HCT116 (cell line): ENCODE measurements at regions not wholly inside any gene's neighbourhood (a gene's known extent, or its start where the extent isn't known, plus 50 kb on each side); places are given as distances from the start of the nearest gene placed in this dataset.

Source experiments
- ATAC-seq: fragments of 200-7000 bp; cut with Tn5 transposase; 2 replicates; pipeline ENCODE4 v1.9.1; 2020; ENCODE audit warnings: mild to moderate bottlenecking, moderate library complexity
- BruUV-seq: library from RNA; stranded (reverse); fragments of 400-500 nt; replicated peaks from 2 replicates; lab custom pipeline; 2021; lab: Mats Ljungman, UMichigan
- CTCF ChIA-PET: fragments of 300-600 bp; sonication (Branson Sonifier 250); formaldehyde crosslinking; loops from one replicate; lab custom pipeline; 2021; ENCODE audit warnings: antibody characterized with exemption; lab: Charles Lee
- POLR2A ChIA-PET: fragments of 300-600, 350-600 bp; sonication (Branson Sonifier 250); formaldehyde crosslinking; loops from one replicate; lab custom pipeline; 2021; ENCODE audit warnings: antibody characterized with exemption; lab: Charles Lee
- RAD21 ChIA-PET, 2 experiments: fragments of 300-600 bp; sonication (Branson Sonifier 250); formaldehyde crosslinking; loops; one replicate each; lab custom pipeline; 2023; ENCODE audit warnings: low total read pairs in 2 of 2; ENCODE audit not compliant: uncharacterized antibody in 2 of 2, unreplicated experiment in 2 of 2, low non-redundant PET in 1 of 2; lab: Charles Lee
- DNase-seq: peaks from one replicate; pipeline ENCODE4 v3.0.0-alpha.2; 2010; ENCODE audit warnings: low read depth, low spot score
- H2AFZ ChIP-seq: fragments of 200-600 bp; shearing (Covaris generic), sonication (generic); 2 replicates; pipeline ENCODE4 v1.6.1; 2017; ENCODE audit warnings: low read depth, mixed run types, mixed read lengths, antibody characterized with exemption, low read length; ENCODE audit not compliant: poor library complexity, severe bottlenecking
- H3K27ac ChIP-seq: 2 replicates; pipeline ENCODE4 v1.5.1; 2012; ENCODE audit warnings: low read depth, low read length
- H3K27me3 ChIP-seq: fragments of 200-600 bp; sonication (generic); 2 replicates; pipeline ENCODE4 v1.6.1; 2016; ENCODE audit warnings: mixed run types, low read length, mixed read lengths; ENCODE audit not compliant: insufficient read depth
- H3K36me3 ChIP-seq, 2 experiments: fragments of 200-500 bp in 1 of 2; fragments of 200-600 bp in 1 of 2; sonication (Bioruptor generic) in 1 of 2; sonication (generic) in 1 of 2; 2 replicates each; pipeline versions ENCODE4 v1.5.1 to v1.6.1; 2014 to 2016; ENCODE audit warnings: low read length in 2 of 2, inconsistent platforms in 1 of 2, mixed read lengths in 1 of 2, mixed run types in 1 of 2; ENCODE audit not compliant: insufficient read depth in 2 of 2, control insufficient read depth in 1 of 2
- H3K4me1 ChIP-seq, 2 experiments: fragments of 200-600 bp in 1 of 2; sonication (generic) in 1 of 2; 2 replicates each; pipeline versions ENCODE4 v1.5.1 to v1.6.1; 2012 to 2017; ENCODE audit warnings: low read length in 2 of 2, inconsistent platforms in 1 of 2, mild to moderate bottlenecking in 1 of 2, mixed read lengths in 1 of 2, mixed run types in 1 of 2, moderate library complexity in 1 of 2; ENCODE audit not compliant: insufficient read depth in 2 of 2, control insufficient read depth in 1 of 2
- H3K4me2 ChIP-seq: fragments of 200-600 bp; sonication (generic); 2 replicates; pipeline ENCODE4 v1.6.1; 2017; ENCODE audit warnings: mixed run types, low read length, mixed read lengths
- H3K4me3 ChIP-seq, 2 experiments: fragments of 200-600 bp in 1 of 2; sonication (generic) in 1 of 2; replicated peaks in 1 of 2; 2 replicates each; pipeline ENCODE4 v1.5.1; 2011 to 2016; ENCODE audit warnings: low read length in 2 of 2, control low read depth in 1 of 2, low read depth in 1 of 2, mild to moderate bottlenecking in 1 of 2, mixed read lengths in 1 of 2, mixed run types in 1 of 2
- H3K79me2 ChIP-seq: fragments of 200-600 bp; sonication (generic); 2 replicates; pipeline ENCODE4 v1.6.1; 2017; ENCODE audit warnings: mild to moderate bottlenecking, mixed run types, low read length, moderate library complexity, mixed read lengths; ENCODE audit not compliant: insufficient read depth
- H3K9ac ChIP-seq: fragments of 200-600 bp; sonication (generic); 2 replicates; pipeline ENCODE4 v1.6.1; 2016; ENCODE audit warnings: low read length, mixed read lengths
- H3K9me2 ChIP-seq: fragments of 200-600 bp; sonication (generic), shearing (Covaris generic); 2 replicates; pipeline ENCODE4 v1.6.1; 2017; ENCODE audit warnings: mixed run types, mild to moderate bottlenecking, moderate library complexity; ENCODE audit not compliant: insufficient read depth
- H3K9me3 ChIP-seq, 2 experiments: fragments of 200-500 bp in 1 of 2; fragments of 200-600 bp in 1 of 2; sonication (Bioruptor generic) in 1 of 2; sonication (generic) in 1 of 2; 2 replicates each; pipeline ENCODE4 v1.6.1; 2014 to 2017; ENCODE audit warnings: low read length in 2 of 2, mixed read lengths in 2 of 2, inconsistent platforms in 1 of 2, low read depth in 1 of 2, mild to moderate bottlenecking in 1 of 2, mixed run types in 1 of 2, moderate library complexity in 1 of 2; ENCODE audit not compliant: control insufficient read depth in 1 of 2, insufficient read depth in 1 of 2
- H4K20me1 ChIP-seq: fragments of 200-600 bp; sonication (generic), shearing (Covaris generic); 2 replicates; pipeline ENCODE4 v1.6.1; 2017; ENCODE audit warnings: mixed run types, mild to moderate bottlenecking, moderate library complexity; ENCODE audit not compliant: insufficient read depth
- CBX3 ChIP-seq: IDR thresholded peaks from 2 replicates; pipeline ENCODE4 v1.6.1; 2012; ENCODE audit warnings: low read depth
- CEBPB ChIP-seq: IDR thresholded peaks from 2 replicates; pipeline ENCODE4 v1.6.1; 2012; ENCODE audit warnings: low read depth
- EGR1 ChIP-seq: IDR thresholded peaks from 2 replicates; pipeline ENCODE4 v1.6.1; 2012; ENCODE audit warnings: low read depth
- ELF1 ChIP-seq: IDR thresholded peaks from 2 replicates; pipeline ENCODE4 v1.6.1; 2012; ENCODE audit warnings: low read depth, borderline replicate concordance
- EZH2 ChIP-seq: fragments of 200-600 bp; sonication (generic); IDR thresholded peaks from 2 replicates; pipeline ENCODE4 v1.6.1; 2017; ENCODE audit warnings: antibody characterized with exemption, mixed run types
- FOSL1 ChIP-seq: IDR thresholded peaks from 2 replicates; pipeline ENCODE4 v1.6.1; 2012; ENCODE audit warnings: low read depth
- JUND ChIP-seq: IDR thresholded peaks from 2 replicates; pipeline ENCODE4 v1.6.1; 2012
- POLR2A ChIP-seq: IDR thresholded peaks from 2 replicates; pipeline ENCODE4 v1.7.0; 2011; ENCODE audit warnings: borderline replicate concordance; ENCODE audit not compliant: insufficient read depth, insufficient read length; ENCODE audit errors: extremely low read depth
- RAD21 ChIP-seq: IDR thresholded peaks from 2 replicates; pipeline ENCODE4 v1.6.1; 2012; ENCODE audit warnings: low read depth, mild to moderate bottlenecking
- SIN3A ChIP-seq: IDR thresholded peaks from 2 replicates; pipeline ENCODE4 v1.6.1; 2012; ENCODE audit warnings: low read depth
- SP1 ChIP-seq: IDR thresholded peaks from 2 replicates; pipeline ENCODE4 v1.6.1; 2012; ENCODE audit warnings: low read depth
- SRF ChIP-seq: IDR thresholded peaks from 2 replicates; pipeline ENCODE4 v1.6.1; 2012; ENCODE audit warnings: low read depth
- TCF7L2 ChIP-seq: IDR thresholded peaks from 2 replicates; pipeline ENCODE4 v1.7.0; 2011; ENCODE audit warnings: borderline replicate concordance, inconsistent platforms; ENCODE audit not compliant: insufficient read depth, insufficient read length; ENCODE audit errors: extremely low read depth
- ZFX ChIP-seq: fragments of 450-650 bp; IDR thresholded peaks from 2 replicates; pipeline ENCODE4 v1.6.1; 2017
- intact Hi-C: fragments of 100-400 bp; cut with micrococcal nuclease; formaldehyde crosslinking; loops from 2 replicates; pipeline ENCODE4 v1.10.0; 2022
- TF ChIP-seq, protein P1 (sequence below): IDR thresholded peaks from 2 replicates; pipeline ENCODE4 v1.6.1; 2012
- TF ChIP-seq, protein P2 (sequence below): IDR thresholded peaks from 2 replicates; pipeline ENCODE4 v1.6.1; 2012
- TF ChIP-seq, protein P3 (sequence below), 3 experiments: fragments of 200-600 bp in 1 of 3; sonication (generic) in 1 of 3; IDR thresholded peaks in 2 of 3; conservative IDR thresholded peaks in 1 of 3; 2 replicates each; pipeline ENCODE4 v1.5.1; 2012 to 2017; ENCODE audit warnings: low read depth in 2 of 3, low read length in 2 of 3, antibody characterized with exemption in 1 of 3, borderline replicate concordance in 1 of 3, control low read depth in 1 of 3, mild to moderate bottlenecking in 1 of 3, mixed read lengths in 1 of 3, mixed run types in 1 of 3, moderate library complexity in 1 of 3; ENCODE audit not compliant: insufficient read depth in 1 of 3

DNA sequence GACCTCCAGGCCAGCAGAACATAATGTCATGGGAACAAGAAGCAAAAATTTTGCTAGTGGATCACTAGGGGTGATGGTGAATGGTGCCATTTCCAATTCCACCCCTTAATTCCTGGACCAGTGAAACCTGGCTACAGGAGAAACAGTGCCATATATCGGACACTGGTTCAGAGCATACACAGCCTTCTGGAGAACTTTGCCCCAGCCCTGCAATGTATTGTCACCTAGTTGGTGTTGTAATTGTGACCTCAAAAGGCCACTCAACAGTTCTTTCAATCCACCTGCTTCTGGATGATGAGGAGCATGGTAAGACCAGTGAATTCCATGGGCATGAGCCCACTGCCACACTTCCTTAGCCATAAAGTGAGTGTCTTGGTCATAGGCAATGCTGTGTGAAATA, 59.8 kb upstream of the AASS start:
- no peaks in the 10 kb centered on the region for H3K79me2 ChIP-seq
- H3K36me3 ChIP-seq, result no peaks in the 10 kb centered on the region
- DNase-seq, result no peak
- no TSS peak for BruUV-seq
- H3K9me2 ChIP-seq, result no peaks in the 10 kb centered on the region
- no peak for ATAC-seq
- H4K20me1 ChIP-seq, result no peaks in the 10 kb centered on the region
- intact Hi-C loops, result no loop called here
- no peaks in the 10 kb centered on the region for H3K27me3 ChIP-seq
- no peak overlapping the region for H2AFZ ChIP-seq
- no peaks in the 10 kb centered on the region for H3K9me3 ChIP-seq
- H3K4me1 ChIP-seq, result no peaks in the 10 kb centered on the region
- TF ChIP-seq SIN3A, result no peak
- TF ChIP-seq SP1, result no peak
- no peak for TF ChIP-seq RAD21
- no peak for TF ChIP-seq EGR1
- TF ChIP-seq ELF1, result no peak
- no peak for TF ChIP-seq ZFX
- no peak for TF ChIP-seq JUND
- TF ChIP-seq CEBPB, result no peak
- TF ChIP-seq, protein P1, sequence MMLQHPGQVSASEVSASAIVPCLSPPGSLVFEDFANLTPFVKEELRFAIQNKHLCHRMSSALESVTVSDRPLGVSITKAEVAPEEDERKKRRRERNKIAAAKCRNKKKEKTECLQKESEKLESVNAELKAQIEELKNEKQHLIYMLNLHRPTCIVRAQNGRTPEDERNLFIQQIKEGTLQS, result no peak
- POLR2A ChIA-PET, result no interaction called here
- CTCF ChIA-PET, result no interaction called here
- H3K9ac ChIP-seq, result no peak overlapping the region
- no peak overlapping the region for H3K27ac ChIP-seq
- H3K4me3 ChIP-seq, result no peak overlapping the region
- RAD21 ChIA-PET, result no interaction called here
- no peak overlapping the region for H3K4me2 ChIP-seq

DNA sequence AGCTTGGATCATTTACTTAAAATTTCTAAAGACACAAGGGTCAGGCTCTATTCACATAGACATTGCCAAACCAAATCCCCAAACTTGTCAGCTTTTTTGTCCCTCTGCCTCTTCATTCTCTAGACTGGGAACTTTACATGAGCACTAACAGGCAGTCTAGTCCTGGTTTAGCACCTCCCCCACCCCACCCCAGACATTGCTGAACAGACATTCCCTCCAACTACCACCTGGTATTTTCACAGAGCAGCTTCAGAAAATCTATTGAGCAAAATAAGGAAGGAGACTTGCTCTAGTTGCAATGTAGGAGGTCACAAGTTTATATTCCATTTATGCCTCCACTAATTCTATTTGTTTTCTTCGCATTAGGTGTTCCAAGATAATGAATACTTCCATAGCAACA, 56.8 kb upstream of the AASS start:
- H3K9ac ChIP-seq, result no peak overlapping the region
- BruUV-seq, result no TSS peak
- H2AFZ ChIP-seq, result no peak overlapping the region
- intact Hi-C loops, result no loop called here
- H3K36me3 ChIP-seq, result no peaks in the 10 kb centered on the region
- H3K4me3 ChIP-seq, result no peak overlapping the region
- ChIA-PET RAD21 (no interaction called here), CTCF (no interaction called here), POLR2A (no interaction called here)
- no peaks in the 10 kb centered on the region for H3K27me3 ChIP-seq
- H3K9me2 ChIP-seq, result no peaks in the 10 kb centered on the region
- no peaks in the 10 kb centered on the region for H3K9me3 ChIP-seq
- DNase-seq, result no peak
- H3K79me2 ChIP-seq, result no peaks in the 10 kb centered on the region
- no peaks in the 10 kb centered on the region for H3K4me1 ChIP-seq
- no peak overlapping the region for H3K27ac ChIP-seq
- ATAC-seq, result no peak
- H4K20me1 ChIP-seq, result no peaks in the 10 kb centered on the region
- H3K4me2 ChIP-seq, result no peak overlapping the region
- no peak for TF ChIP-seq EZH2
- TF ChIP-seq, protein P2, sequence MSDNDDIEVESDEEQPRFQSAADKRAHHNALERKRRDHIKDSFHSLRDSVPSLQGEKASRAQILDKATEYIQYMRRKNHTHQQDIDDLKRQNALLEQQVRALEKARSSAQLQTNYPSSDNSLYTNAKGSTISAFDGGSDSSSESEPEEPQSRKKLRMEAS, result no peak
- TF ChIP-seq TCF7L2, result no peak
- TF ChIP-seq EGR1, result no peak
- TF ChIP-seq FOSL1, result no peak
- no peak for TF ChIP-seq RAD21
- no peak for TF ChIP-seq CBX3
- no peak for TF ChIP-seq POLR2A
- TF ChIP-seq ELF1, result no peak
- no peak for TF ChIP-seq SRF
- TF ChIP-seq ZFX, result no peak
- TF ChIP-seq, protein P3, sequence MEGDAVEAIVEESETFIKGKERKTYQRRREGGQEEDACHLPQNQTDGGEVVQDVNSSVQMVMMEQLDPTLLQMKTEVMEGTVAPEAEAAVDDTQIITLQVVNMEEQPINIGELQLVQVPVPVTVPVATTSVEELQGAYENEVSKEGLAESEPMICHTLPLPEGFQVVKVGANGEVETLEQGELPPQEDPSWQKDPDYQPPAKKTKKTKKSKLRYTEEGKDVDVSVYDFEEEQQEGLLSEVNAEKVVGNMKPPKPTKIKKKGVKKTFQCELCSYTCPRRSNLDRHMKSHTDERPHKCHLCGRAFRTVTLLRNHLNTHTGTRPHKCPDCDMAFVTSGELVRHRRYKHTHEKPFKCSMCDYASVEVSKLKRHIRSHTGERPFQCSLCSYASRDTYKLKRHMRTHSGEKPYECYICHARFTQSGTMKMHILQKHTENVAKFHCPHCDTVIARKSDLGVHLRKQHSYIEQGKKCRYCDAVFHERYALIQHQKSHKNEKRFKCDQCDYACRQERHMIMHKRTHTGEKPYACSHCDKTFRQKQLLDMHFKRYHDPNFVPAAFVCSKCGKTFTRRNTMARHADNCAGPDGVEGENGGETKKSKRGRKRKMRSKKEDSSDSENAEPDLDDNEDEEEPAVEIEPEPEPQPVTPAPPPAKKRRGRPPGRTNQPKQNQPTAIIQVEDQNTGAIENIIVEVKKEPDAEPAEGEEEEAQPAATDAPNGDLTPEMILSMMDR (IDR thresholded peaks at IDR 0.05 in 2 of 3, conservative IDR thresholded peaks at IDR 0.05 in 1 of 3; ENCODE audit: borderline replicate concordance in 1 of 3, insufficient read depth in 1 of 3, low read depth in 2 of 3, low read length in 2 of 3), result no peak
- TF ChIP-seq, all 23 proteins: peak for 0
